Type B pancreatic cell (in vitro differentiated cells): ENCODE measurements at regions not wholly inside any gene's neighbourhood (a gene's known extent, or its start where the extent isn't known, plus 50 kb on each side); places are given as distances from the start of the nearest gene placed in this dataset.

Source experiments
- DNase-seq: peaks from one replicate; pipeline ENCODE4 v3.0.0; 2021; ENCODE audit warnings: mixed read lengths; ENCODE audit not compliant: unreplicated experiment; ENCODE audit errors: extremely low spot score
- H3K27ac Mint-ChIP-seq: 2 replicates; pipeline ENCODE4 v1.8.0; 2021; ENCODE audit warnings: mild to moderate bottlenecking, mixed read lengths
- H3K27me3 Mint-ChIP-seq: 2 replicates; pipeline ENCODE4 v1.8.0; 2021; ENCODE audit warnings: mixed read lengths
- H3K36me3 Mint-ChIP-seq: 2 replicates; pipeline ENCODE4 v1.8.0; 2021; ENCODE audit warnings: mixed read lengths
- H3K4me1 Mint-ChIP-seq: one replicate; pipeline ENCODE4 v1.8.0; 2021; ENCODE audit warnings: mixed read lengths; ENCODE audit not compliant: unreplicated experiment
- H3K4me3 Mint-ChIP-seq: 2 replicates; pipeline ENCODE4 v1.8.0; 2021; ENCODE audit warnings: mild to moderate bottlenecking, mixed read lengths
- H3K9me3 Mint-ChIP-seq: 2 replicates; pipeline ENCODE4 v1.8.0; 2021; ENCODE audit warnings: mixed read lengths
- CTCF ChIP-seq: fragments of 200-600 bp; sonication (generic); conservative IDR thresholded peaks from 2 replicates; pipeline ENCODE4 v1.5.0; 2021; ENCODE audit warnings: antibody characterized with exemption, mild to moderate bottlenecking

GRCh38 chr12:13365748-13366366 is 169.3 kb downstream of the EMP1 start:
- Mint-ChIP-seq H3K4me3 (no peak overlapping the region), H3K36me3 (peaks cover 5% of the 10 kb centered on the region), H3K9me3 (peaks cover 11% of the 10 kb centered on the region), H3K4me1 (no peaks in the 10 kb centered on the region), H3K27me3 (peaks cover 10% of the 10 kb centered on the region), H3K27ac (no peak overlapping the region)
- TF ChIP-seq CTCF, result no peak
- no peak for DNase-seq

DNA sequence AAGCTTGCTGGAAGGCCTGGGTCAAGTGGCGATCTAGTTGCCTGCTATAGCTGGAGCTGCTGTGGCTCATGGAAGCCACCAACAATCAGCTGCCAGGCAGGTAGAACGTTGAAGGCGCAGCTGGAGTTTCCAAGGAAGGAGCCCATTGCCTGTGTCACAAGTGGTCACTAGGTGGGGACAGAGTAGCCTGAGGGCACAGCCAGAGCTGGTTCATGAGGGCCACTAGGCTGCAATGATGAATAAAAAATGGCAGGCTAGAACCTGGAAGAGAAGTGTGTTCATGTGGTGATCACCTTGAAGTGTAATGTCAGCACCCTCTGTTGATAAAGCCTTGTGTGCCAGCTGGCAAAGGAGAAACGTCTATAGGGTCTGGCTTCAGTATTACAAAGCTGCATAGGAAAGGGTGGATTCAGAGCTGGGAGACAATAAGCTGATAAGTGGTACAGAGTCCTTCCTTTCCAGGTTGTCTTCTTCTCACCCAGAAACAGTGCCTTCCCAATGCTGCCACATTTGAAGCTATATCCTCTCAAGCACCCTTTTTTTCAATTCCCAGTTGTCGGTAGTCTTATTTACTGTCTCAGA is 165.8 kb downstream of the EMP1 start:
- Mint-ChIP-seq H3K4me3 (no peak overlapping the region), H3K27ac (peak overlapping the region; percentile 34), H3K36me3 (peaks cover 6% of the 10 kb centered on the region), H3K9me3 (peaks cover 11% of the 10 kb centered on the region), H3K27me3 (peaks cover 5% of the 10 kb centered on the region), H3K4me1 (no peaks in the 10 kb centered on the region)
- peak; percentile 80 for TF ChIP-seq CTCF
- DNase-seq, result no peak

GRCh38 chr12:13359636-13360035 is 163.1 kb downstream of the EMP1 start:
- Mint-ChIP-seq H3K4me1 (no peaks in the 10 kb centered on the region), H3K27me3 (peaks cover 7% of the 10 kb centered on the region)
- TF ChIP-seq CTCF, result no peak

GRCh38 chr12:13358391-13358905 is 161.9 kb downstream of the EMP1 start:
- DNase-seq, result no peak
- no peak overlapping the region for H3K4me3 Mint-ChIP-seq
- no peaks in the 10 kb centered on the region for H3K4me1 Mint-ChIP-seq
- no peak overlapping the region for H3K27ac Mint-ChIP-seq
- H3K27me3 Mint-ChIP-seq, result peaks cover 7% of the 10 kb centered on the region
- peaks cover 4% of the 10 kb centered on the region for H3K9me3 Mint-ChIP-seq
- no peak for TF ChIP-seq CTCF
- H3K36me3 Mint-ChIP-seq, result peaks cover 3% of the 10 kb centered on the region

More at GRCh38 chr12:13359636-13360035, 163.1 kb downstream of the EMP1 start:
- no peak overlapping the region for H3K27ac Mint-ChIP-seq
- H3K36me3 Mint-ChIP-seq, result peaks cover 3% of the 10 kb centered on the region
- peaks cover 4% of the 10 kb centered on the region for H3K9me3 Mint-ChIP-seq
- DNase-seq, result no peak
- H3K4me3 Mint-ChIP-seq, result no peak overlapping the region

GRCh38 chr12:13350946-13351345 is 154.4 kb downstream of the EMP1 start:
- Mint-ChIP-seq H3K4me1 (no peaks in the 10 kb centered on the region), H3K36me3 (no peaks in the 10 kb centered on the region), H3K27ac (no peak overlapping the region), H3K9me3 (no peaks in the 10 kb centered on the region), H3K4me3 (no peak overlapping the region), H3K27me3 (peaks cover 7% of the 10 kb centered on the region)
- DNase-seq, result no peak
- no peak for TF ChIP-seq CTCF
